ENCODE measurements at regions not wholly inside any gene's neighbourhood (a gene's known extent, or its start where the extent isn't known, plus 50 kb on each side); places are given as distances from the start of the nearest gene placed in this dataset.
A peak's percentile ranks its signal among the peaks of the same experiment; 100 is the strongest.

DNA sequence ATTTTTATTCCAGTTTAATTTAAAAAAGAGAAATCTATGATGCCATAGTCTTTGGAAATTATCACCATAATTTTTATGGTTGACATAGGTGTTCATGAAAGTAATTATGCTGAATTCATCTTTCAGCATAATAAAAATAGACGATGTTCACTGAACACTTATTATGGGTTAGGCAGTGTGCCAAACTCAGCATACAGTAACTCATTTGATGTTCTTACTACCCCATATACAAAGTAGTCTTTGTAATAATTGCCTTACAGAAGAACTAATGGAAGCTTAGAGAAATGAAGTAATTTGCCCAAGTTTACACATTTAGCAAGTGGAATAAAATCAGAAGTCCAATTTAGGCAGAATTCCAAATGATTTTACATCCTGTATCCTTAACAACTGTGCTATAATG is 852.2 kb upstream of the GOT2 start:
- no peak overlapping the region for H3K27ac ChIP-seq
- no peaks in the 10 kb centered on the region for H3K27me3 ChIP-seq (replicated peaks)
- DNase-seq: no peak
- H3K4me3 ChIP-seq (ENCODE audit: low read depth, low read length): no peak overlapping the region
- TF ChIP-seq, protein P1, sequence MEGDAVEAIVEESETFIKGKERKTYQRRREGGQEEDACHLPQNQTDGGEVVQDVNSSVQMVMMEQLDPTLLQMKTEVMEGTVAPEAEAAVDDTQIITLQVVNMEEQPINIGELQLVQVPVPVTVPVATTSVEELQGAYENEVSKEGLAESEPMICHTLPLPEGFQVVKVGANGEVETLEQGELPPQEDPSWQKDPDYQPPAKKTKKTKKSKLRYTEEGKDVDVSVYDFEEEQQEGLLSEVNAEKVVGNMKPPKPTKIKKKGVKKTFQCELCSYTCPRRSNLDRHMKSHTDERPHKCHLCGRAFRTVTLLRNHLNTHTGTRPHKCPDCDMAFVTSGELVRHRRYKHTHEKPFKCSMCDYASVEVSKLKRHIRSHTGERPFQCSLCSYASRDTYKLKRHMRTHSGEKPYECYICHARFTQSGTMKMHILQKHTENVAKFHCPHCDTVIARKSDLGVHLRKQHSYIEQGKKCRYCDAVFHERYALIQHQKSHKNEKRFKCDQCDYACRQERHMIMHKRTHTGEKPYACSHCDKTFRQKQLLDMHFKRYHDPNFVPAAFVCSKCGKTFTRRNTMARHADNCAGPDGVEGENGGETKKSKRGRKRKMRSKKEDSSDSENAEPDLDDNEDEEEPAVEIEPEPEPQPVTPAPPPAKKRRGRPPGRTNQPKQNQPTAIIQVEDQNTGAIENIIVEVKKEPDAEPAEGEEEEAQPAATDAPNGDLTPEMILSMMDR (IDR thresholded peaks at IDR 0.05; ENCODE audit: low read depth, low read length, missing control alignments): no peak
- in situ Hi-C loops (cut with HindIII; ENCODE audit: low pct_ligation_motif_present, low sequenced_read_pairs): no loop called here
- no peaks in the 10 kb centered on the region for H3K36me3 ChIP-seq (replicated peaks)

DNA sequence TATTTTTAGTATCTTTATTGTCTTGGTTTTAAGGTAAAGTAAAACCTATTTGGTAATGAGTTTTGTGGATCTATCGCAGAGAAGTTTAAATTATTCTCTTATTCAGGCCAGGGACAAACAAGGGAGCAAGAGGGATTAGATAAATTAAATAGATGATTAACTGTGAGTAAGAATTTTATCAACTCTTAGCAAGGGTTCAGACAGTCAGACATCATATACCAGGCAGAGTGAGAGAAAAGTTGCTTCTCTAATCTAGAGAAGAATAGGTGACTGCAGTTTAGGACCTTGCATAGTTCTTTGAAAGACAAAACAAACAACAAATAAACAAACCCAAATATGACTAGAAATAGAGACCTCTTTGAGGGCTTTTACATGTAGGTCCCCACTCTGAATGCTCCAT is 840.2 kb upstream of the GOT2 start:
- in situ Hi-C loops (cut with HindIII; ENCODE audit: low pct_ligation_motif_present, low sequenced_read_pairs): no loop called here
- H3K27me3 ChIP-seq (replicated peaks): no peaks in the 10 kb centered on the region
- TF ChIP-seq, protein P1 (IDR thresholded peaks at IDR 0.05; ENCODE audit: low read depth, low read length, missing control alignments): no peak
- H3K27ac ChIP-seq: peak overlapping the region; percentile 71
- no peaks in the 10 kb centered on the region for H3K36me3 ChIP-seq (replicated peaks)
- no peak overlapping the region for H3K4me3 ChIP-seq (ENCODE audit: low read depth, low read length)
- DNase-seq: no peak

DNA sequence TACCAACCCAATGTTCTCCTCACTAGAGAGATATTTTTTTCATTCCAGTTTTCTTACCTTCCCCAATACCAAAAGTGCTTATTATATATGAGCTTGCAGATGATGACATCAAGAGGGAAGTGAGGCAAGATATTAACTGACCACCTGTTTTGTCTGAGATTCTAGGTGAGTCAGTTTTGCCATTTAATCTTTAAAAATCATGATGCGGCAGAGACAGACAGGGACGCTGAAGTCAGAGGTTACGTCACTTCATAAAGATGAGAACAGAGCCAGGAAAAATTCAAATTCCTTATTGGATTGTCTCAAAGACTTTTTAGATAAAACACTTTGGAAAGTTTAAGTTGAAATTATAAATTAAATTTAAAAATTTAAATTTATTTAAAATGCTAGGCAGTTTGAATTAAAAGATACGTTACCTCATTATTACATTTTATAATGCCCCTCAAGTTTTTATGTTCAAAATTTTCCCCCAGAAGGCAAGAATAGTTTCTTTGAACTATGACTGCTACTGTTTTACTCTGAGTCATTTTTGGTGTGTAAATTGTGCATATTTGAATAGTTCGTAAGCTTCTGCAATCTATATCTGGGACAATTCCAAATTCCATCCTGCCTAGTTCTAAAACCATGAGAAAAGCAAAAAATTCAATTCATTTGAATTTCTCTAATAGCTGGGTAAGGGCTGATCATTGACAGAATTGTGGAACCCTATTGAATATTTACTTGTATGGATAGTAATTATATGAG is 839.6 kb upstream of the GOT2 start:
- H3K27me3 ChIP-seq (replicated peaks): no peaks in the 10 kb centered on the region
- DNase-seq: peak; percentile 83
- peak overlapping the region; percentile 71 for H3K27ac ChIP-seq
- TF ChIP-seq, protein P1 (IDR thresholded peaks at IDR 0.05; ENCODE audit: low read depth, low read length, missing control alignments): no peak
- H3K36me3 ChIP-seq (replicated peaks): no peaks in the 10 kb centered on the region
- H3K4me3 ChIP-seq (ENCODE audit: low read depth, low read length): no peak overlapping the region
- in situ Hi-C loops (cut with HindIII; ENCODE audit: low pct_ligation_motif_present, low sequenced_read_pairs): no loop called here

DNA sequence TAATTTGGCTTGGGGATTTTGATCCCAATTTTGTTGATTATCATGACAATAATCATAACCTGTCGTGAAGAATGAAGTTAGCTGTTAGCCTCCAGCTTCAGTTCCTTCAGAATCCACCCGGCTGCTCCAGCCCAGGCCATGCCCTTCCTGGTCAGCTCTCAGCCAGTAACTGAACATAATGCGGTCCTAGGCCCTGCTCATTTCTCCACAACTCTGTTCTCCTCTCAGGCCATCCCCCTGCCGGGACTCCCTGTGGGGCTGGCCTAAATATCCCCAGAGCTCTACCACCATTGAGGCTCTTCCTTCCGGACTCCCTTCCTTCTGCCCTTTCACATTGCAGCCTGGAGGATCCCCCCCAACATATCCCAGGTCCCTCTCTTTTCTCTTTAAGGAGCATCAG is 833.4 kb upstream of the GOT2 start:
- TF ChIP-seq, protein P1 (IDR thresholded peaks at IDR 0.05; ENCODE audit: low read depth, low read length, missing control alignments): no peak
- Histone ChIP-seq H3K27me3 (replicated peaks) (no peaks in the 10 kb centered on the region), H3K4me3 (ENCODE audit: low read depth, low read length) (no peak overlapping the region), H3K36me3 (replicated peaks) (no peaks in the 10 kb centered on the region), H3K27ac (no peak overlapping the region)
- in situ Hi-C loops (cut with HindIII; ENCODE audit: low pct_ligation_motif_present, low sequenced_read_pairs): no loop called here
- no peak for DNase-seq

DNA sequence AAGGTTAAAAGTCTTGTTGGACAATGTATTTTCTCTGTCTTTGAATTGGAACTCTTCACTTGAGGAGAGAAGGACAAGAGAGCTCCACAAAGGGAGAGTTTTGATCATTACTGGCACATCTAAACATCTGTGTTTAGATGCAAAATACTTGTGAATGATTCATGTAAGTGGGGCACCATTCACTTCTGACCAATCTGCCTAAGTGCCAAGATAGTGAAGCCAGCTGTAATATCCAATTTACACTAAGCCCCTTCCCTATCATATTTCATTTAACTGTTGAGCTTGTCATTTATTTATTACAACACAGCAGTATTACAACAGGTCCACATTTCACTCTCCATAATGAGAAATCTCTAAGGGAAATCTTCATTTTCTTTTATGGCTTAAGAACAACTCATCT is 832.3 kb upstream of the GOT2 start:
- Histone ChIP-seq H3K4me3 (ENCODE audit: low read depth, low read length) (no peak overlapping the region), H3K27me3 (replicated peaks) (no peaks in the 10 kb centered on the region), H3K36me3 (replicated peaks) (no peaks in the 10 kb centered on the region), H3K27ac (no peak overlapping the region)
- TF ChIP-seq, protein P1 (IDR thresholded peaks at IDR 0.05; ENCODE audit: low read depth, low read length, missing control alignments): no peak
- in situ Hi-C loops (cut with HindIII; ENCODE audit: low pct_ligation_motif_present, low sequenced_read_pairs): no loop called here
- no peak for DNase-seq

DNA sequence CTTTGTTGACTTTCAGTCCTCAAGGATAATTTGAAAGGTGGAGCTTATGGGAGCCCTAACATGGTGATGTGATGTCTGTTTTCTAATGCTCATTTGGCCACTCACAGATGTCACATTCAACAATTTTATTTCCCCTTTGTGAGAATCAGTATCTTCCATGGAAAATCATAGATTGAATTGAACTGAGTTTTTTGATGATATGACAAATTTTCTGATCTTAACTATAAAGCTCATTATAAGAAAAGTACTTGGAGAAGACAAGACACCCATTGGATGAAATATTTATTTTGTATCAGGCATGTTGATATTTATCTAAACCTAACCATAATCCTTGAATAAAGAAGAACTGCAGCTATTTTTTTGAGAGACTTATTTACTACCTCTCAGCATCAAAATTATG is 824.6 kb upstream of the GOT2 start:
- in situ Hi-C loops (cut with HindIII; ENCODE audit: low pct_ligation_motif_present, low sequenced_read_pairs): no loop called here
- no peak overlapping the region for H3K4me3 ChIP-seq (ENCODE audit: low read depth, low read length)
- H3K27ac ChIP-seq: no peak overlapping the region
- TF ChIP-seq, protein P1 (IDR thresholded peaks at IDR 0.05; ENCODE audit: low read depth, low read length, missing control alignments): no peak
- DNase-seq: no peak
- no peaks in the 10 kb centered on the region for H3K36me3 ChIP-seq (replicated peaks)
- no peaks in the 10 kb centered on the region for H3K27me3 ChIP-seq (replicated peaks)
